NOMO-1 treated with dmso at 0.1 percent for 144 hours (cell line): ENCODE measurements at regions not wholly inside any gene's neighbourhood (a gene's known extent, or its start where the extent isn't known, plus 50 kb on each side); places are given as distances from the start of the nearest gene placed in this dataset.
"Not testable (repeated sequence)": the region's sequence is repeated elsewhere in the genome, so short reads cannot be mapped to it uniquely, and the experiment has no call there.

Source experiments
- DNase-seq: peaks from one replicate; lab custom pipeline; 2025; ENCODE audit not compliant: unreplicated experiment; lab: John Stamatoyannopoulos, UW

DNA sequence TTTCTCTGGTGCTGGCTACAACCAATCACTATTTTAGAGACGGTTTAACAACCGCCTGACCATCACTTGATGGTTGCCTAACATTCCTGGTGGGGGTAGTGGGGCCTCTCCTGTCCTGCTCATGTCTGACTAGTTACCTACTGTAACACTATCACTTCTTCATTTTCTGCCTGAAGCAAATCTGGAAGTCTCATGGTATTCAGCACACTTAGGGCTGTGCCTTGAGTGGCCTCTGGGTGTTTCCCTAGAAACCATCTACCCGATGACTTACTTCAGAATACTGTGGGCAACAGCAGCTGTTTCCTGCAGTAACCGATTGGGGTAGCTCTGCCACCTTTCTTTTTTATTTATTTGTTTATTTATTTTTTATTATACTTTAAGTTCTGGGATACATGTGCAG, 880.1 kb upstream of the INTU start:
- no peak for DNase-seq

- DNase-seq = no peak
Measured at GRCh38 chr4:126753592-126753991, 879.2 kb upstream of the INTU start.

GRCh38 chr4:126755506-126755905, 877.3 kb upstream of the INTU start:
- DNase-seq = no peak

- no peak for DNase-seq
Measured at GRCh38 chr4:126756050-126756829, 876.5 kb upstream of the INTU start.

DNA sequence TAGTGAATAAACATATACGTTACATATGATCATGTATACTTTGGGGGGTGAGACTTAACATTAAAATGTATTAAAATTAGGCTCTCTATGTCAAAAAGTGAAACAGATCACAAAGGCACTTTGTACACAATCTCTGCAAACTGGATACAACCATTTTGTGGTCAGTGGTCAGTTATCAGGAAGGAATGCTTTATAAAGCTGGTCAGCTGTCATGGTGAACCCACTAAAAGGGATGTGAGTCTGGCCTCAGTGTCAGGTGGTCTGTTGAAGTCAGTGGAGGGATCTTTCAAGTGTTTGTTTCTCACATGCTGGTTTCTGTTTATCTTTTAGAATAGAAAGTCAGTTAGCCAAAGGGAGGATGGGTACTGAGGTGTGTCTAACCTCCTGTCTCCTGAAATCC, 875.5 kb upstream of the INTU start:
- DNase-seq = no peak

DNA sequence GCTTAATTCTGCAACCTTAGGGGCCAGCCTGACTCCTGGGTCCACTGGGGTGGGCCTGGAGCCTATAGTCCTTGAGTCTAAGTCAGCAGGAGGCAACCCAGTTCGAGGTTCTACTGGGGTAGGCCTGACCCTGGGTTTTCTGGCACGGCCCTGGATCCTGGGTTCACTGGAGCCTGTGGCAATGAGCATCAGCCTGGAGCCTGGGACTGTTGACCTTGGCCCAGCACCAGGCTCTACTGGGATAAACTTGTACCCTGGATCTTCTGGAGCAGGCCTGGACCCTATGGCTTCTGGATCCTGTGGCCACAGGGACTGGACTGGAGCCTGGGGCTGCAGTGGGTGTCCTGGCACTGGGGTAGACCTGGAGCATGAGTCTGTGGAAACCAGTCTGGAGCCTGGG, 874.3 kb upstream of the INTU start:
- DNase-seq = no peak

- no peak for DNase-seq
Measured at GRCh38 chr4:126761947-126762662, 870.7 kb upstream of the INTU start.

DNA sequence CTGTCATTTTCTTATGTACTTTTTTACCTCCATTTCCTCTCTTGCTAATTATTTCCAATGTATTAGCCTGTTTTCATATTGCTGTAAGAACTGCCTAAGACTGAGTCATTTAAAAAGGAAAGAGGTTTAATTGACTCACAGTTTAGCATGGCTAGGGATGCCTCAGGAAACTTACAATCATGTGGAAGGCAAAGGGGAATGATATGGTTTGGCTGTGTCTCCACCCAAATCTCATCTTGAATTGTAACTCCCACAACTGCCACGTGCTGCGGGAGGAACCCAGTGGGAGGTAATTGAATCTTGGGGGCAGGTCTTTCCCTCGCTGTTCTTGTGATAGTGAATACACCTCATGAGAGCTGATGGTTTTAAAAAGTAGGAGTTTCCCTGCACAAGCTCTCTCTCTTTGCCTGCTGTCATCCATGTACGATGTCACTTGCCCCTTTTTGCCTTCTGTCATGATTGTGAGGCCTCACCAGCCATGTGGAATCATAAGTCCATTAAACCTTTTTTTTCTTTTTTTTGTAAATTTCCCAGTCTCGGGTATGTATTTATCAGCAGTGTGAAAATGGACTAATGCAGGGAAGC, 870.0 kb upstream of the INTU start:
- no peak for DNase-seq

GRCh38 chr4:126766241-126766640, 866.5 kb upstream of the INTU start:
- DNase-seq = no peak

DNA sequence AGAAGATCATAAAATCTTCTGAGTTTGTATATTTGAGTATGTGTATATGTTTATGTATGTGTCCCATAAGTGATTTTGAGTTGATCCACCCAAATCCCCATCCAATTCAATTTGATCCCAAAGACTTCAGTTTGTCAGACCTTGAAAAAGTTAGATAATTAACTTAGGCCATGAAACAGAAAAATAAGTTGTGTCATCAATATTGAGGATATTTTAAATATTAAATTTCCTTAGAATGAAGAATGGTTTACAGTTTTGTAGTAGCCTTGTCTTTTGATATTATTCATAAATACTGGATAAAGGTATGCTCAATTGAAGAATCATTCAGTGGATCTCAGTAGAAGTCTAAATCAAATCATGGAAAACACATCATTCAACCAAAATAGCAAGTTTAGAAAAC, 864.4 kb upstream of the INTU start:
- no peak for DNase-seq

DNA sequence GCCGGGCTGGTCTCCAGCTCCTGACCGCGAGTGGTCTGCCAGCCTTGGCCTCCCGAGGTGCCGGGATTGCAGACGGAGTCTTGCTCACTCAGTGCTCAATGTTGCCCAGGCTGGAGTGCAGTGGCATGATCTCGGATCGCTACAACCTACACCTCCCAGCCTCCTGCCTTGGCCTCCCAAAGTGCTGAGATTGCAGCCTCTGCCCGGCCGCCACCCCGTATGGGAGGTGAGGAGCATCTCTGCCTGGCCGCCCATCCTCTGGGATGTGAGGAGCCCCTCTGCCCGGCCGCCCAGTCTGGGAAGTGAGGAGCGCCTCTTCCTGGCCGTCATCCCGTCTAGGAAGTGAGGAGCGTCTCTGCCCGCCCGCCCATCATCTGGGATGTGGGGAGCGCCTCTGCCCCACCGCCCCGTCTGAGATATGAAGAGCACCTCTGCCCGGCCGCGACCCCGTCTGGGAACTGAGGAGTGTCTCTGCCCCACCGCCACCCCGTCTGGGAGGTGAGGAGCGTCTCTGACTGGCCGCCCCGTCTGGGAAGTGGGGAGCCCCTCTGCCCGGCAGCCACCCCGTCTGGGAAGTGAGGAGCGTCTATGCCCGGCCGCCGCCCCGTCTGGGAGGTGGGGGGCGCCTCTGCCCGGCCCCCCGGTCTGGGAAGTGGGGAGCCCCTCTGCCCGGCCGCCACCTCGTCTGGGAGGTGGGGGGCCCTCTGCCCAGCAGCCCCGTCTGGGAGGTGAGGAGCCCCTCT, 861.8 kb upstream of the INTU start:
- not testable (repeated sequence) for DNase-seq

- not testable (repeated sequence) for DNase-seq
Measured at GRCh38 chr4:126771618-126772017, 861.1 kb upstream of the INTU start.

GRCh38 chr4:126772662-126773061, 860.1 kb upstream of the INTU start:
- DNase-seq = no peak

DNA sequence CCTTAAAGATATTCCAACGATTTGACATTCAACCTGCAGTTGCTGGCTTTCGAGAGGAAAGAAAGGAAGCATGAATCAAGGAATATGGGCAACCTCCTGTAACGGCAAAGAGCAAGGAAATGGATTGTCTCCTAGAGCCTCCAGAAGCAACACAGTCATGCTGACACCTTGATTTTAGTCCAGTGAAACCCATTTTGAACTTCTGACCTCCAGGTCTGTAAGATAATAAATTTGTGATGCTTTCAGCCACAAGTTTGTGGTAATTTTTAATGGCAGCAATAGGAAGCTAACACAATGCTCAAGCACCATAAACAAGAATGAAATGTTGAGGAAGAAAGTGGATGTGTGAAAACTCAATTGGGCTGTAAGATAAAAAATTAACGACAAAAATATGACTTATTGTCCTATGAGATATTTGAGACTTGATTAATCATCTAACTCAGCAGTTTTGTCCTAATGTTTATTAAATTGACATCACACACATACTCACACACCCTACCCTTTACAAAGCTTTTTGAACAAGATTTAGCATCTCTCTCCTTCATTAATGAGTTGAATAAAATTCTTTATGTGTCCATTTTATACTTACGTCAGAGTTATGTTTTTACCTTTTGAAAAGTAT, 857.2 kb upstream of the INTU start:
- no peak for DNase-seq

GRCh38 chr4:126776361-126776760, 856.4 kb upstream of the INTU start:
- no peak for DNase-seq

DNA sequence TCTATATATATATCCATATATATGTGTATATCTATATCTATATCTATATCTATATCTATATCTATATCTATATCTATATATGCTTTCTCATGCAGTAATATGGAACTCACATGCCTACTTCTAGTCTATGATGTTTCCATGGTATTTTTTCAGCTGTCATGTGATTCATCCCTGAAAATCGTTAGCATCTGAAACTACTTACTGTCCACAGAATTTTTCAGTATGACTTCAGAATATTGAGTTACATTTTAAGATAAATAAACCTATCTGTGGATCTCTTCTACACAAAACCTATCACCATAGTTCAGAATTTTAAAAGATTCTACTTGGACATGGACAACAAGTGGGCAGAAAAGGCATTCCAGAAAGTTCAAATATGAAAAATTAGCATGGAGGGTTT, 855.1 kb upstream of the INTU start:
- no peak for DNase-seq

DNA sequence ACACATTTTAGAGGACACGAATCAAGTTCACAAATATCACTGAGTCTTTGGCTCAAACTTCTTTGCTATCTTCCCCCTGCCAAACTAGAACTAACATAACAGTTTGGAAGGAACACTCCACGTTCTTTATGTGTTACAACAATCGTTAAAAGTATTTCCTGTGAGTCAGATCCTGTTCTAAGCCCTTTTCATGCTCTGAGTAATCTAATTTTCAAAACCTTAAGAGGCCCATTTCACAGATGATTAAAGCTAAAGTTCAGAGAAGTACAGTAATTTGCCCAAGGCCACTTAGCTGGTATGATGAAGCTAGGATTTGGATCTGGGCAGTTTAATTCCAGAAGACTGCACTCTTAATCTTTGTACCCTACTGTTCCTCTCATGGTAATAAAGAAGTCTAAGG, 854.4 kb upstream of the INTU start:
- DNase-seq = no peak

DNA sequence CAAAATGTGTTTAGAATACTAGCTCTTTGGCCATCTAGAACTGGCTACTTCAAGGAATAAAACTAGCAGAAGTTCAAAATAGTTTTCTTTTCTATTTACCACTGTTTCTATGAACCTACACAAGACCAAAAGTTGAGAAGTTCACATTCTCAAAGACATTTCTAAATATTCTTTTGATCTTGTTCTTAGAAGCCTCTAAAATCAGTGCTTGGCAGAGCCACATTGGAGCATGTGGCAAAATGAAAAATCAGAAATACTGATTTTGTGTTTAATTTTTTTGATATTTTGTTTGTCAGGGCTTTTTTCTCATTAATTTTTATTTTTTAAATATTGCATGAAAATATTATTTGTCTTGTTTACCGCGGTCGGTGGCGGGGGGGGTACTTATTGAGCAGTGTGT, 853.8 kb upstream of the INTU start:
- no peak for DNase-seq

DNA sequence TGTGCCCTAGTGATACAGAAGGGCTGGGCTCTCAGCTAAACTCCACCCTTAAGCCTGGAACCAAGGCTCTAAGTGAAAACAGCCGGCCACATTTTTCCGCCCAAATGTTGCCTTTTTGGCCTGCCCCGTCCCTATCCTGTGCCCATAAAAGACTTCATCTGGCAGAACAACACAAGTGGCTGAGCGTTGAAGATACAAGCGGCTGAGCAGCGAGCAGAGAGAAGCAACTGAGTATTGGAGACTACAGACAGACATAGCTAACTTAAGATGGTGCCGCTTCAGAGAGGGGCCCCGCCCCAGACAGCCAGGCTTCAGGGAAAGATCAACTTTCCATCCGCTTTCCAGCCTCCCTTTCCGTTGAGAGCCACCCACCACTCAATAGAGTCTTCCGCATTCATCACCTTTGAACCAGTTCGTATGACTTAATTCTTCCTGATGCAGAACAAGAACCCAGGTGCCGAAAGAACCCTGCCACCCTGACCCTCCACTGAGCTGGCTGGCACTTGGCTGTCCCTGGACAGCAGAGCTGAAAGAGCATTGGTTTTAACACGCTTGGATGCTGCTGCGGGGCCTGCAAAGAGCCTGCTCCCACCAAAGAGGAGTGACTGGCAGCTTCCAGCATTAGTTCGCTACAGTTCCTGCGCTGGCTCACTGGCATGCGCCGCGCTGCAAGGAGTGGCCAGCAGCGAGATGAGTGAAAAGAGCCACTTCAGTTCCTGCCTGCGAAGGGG, 853.2 kb upstream of the INTU start:
- no peak for DNase-seq

GRCh38 chr4:126783191-126783590, 849.6 kb upstream of the INTU start:
- DNase-seq = no peak
